OCI-LY3 (cell line): ENCODE measurements at regions not wholly inside any gene's neighbourhood (a gene's known extent, or its start where the extent isn't known, plus 50 kb on each side); places are given as distances from the start of the nearest gene placed in this dataset.

Experiments
- H2AFZ ChIP-seq: fragments of 200-600, 300-600 bp; shearing (Covaris generic); 2 replicates; pipeline ENCODE4 v1.6.0; 2014; ENCODE audit warnings: antibody characterized with exemption, low read depth, low read length
- H3K27ac ChIP-seq: fragments of 200-600, 300-600 bp; sonication (generic); 2 replicates; pipeline ENCODE4 v1.5.1; 2014; ENCODE audit warnings: mild to moderate bottlenecking, low read length, moderate library complexity, mixed read lengths
- H3K27me3 ChIP-seq: fragments of 200-600, 300-600 bp; sonication (generic); 2 replicates; pipeline ENCODE4 v1.6.1; 2014; ENCODE audit warnings: low read depth, low read length, mixed read lengths
- H3K36me3 ChIP-seq: fragments of 200-600, 300-600 bp; sonication (generic); replicated peaks from 2 replicates; pipeline ENCODE3; 2014; ENCODE audit warnings: low read depth, low read length, mixed read lengths
- H3K4me1 ChIP-seq: fragments of 300-600, 200-600 bp; sonication (generic); 2 replicates; pipeline ENCODE4 v1.6.1; 2014; ENCODE audit warnings: low read length, mixed read lengths
- H3K4me2 ChIP-seq: fragments of 200-600, 300-600 bp; sonication (generic); 2 replicates; pipeline ENCODE4 v1.6.1; 2014; ENCODE audit warnings: low read length, mixed read lengths
- H3K4me3 ChIP-seq: fragments of 300-600, 200-600 bp; sonication (generic); 2 replicates; pipeline ENCODE4 v1.5.1; 2014; ENCODE audit warnings: antibody characterized with exemption, mild to moderate bottlenecking, low read length, moderate library complexity
- H3K79me2 ChIP-seq: fragments of 300-600, 200-600 bp; shearing (Covaris generic); 2 replicates; pipeline ENCODE4 v1.6.1; 2014; ENCODE audit warnings: mild to moderate bottlenecking, low read length, mixed read lengths
- H3K9ac ChIP-seq: fragments of 300-600, 200-600 bp; shearing (Covaris generic); 2 replicates; pipeline ENCODE4 v1.6.0; 2014; ENCODE audit warnings: mild to moderate bottlenecking, low read length, moderate library complexity
- H3K9me3 ChIP-seq: fragments of 200-600, 300-600 bp; shearing (Covaris generic); 2 replicates; pipeline ENCODE4 v1.6.1; 2014; ENCODE audit warnings: low read length, mixed read lengths; ENCODE audit not compliant: insufficient read depth
- H4K20me1 ChIP-seq: fragments of 200-600, 300-600 bp; sonication (generic); 2 replicates; pipeline ENCODE4 v1.6.1; 2016; ENCODE audit warnings: low read length, mixed read lengths; ENCODE audit not compliant: insufficient read depth
- CTCF ChIP-seq: fragments of 200-600, 300-600 bp; sonication (generic); IDR thresholded peaks from 2 replicates; pipeline ENCODE4 v1.5.1; 2014; ENCODE audit warnings: antibody characterized with exemption, low read length, low read depth
- EZH2phosphoT487 ChIP-seq: fragments of 200-600 bp; shearing (Covaris generic); IDR thresholded peaks from 2 replicates; pipeline ENCODE4 v1.6.1; 2018; ENCODE audit warnings: antibody characterized with exemption, mixed run types, low read depth

- Histone ChIP-seq H4K20me1 (no peaks in the 10 kb centered on the region), H3K9me3 (no peaks in the 10 kb centered on the region), H3K79me2 (no peaks in the 10 kb centered on the region), H2AFZ (no peak overlapping the region), H3K36me3 (no peaks in the 10 kb centered on the region), H3K4me2 (no peak overlapping the region), H3K27me3 (no peaks in the 10 kb centered on the region; the same call in 1 of the 2 replicates), H3K4me3 (no peak overlapping the region), H3K9ac (no peak overlapping the region), H3K27ac (no peak overlapping the region), H3K4me1 (no peaks in the 10 kb centered on the region)
- TF ChIP-seq EZH2phosphoT487 (no peak), CTCF (no peak)
These were observed 136.5 kb upstream of the CDH20 start for GRCh38 chr18:61196750-61197149.

- Histone ChIP-seq H2AFZ (no peak overlapping the region), H3K9me3 (no peaks in the 10 kb centered on the region), H3K4me2 (no peak overlapping the region), H3K27ac (no peak overlapping the region), H3K79me2 (no peaks in the 10 kb centered on the region), H3K9ac (no peak overlapping the region), H3K27me3 (no peaks in the 10 kb centered on the region; the same call in 1 of the 2 replicates), H3K36me3 (no peaks in the 10 kb centered on the region), H3K4me1 (no peaks in the 10 kb centered on the region), H4K20me1 (no peaks in the 10 kb centered on the region), H3K4me3 (no peak overlapping the region)
- TF ChIP-seq EZH2phosphoT487 (no peak), CTCF (no peak)
These were observed 134.7 kb upstream of the CDH20 start for GRCh38 chr18:61198486-61198885.

- Histone ChIP-seq H3K4me1 (no peaks in the 10 kb centered on the region), H4K20me1 (no peaks in the 10 kb centered on the region), H3K4me3 (no peak overlapping the region), H3K79me2 (no peaks in the 10 kb centered on the region), H3K27ac (no peak overlapping the region), H3K27me3 (no peaks in the 10 kb centered on the region; the same call in 1 of the 2 replicates), H3K4me2 (no peak overlapping the region), H3K36me3 (no peaks in the 10 kb centered on the region), H3K9ac (no peak overlapping the region), H3K9me3 (no peaks in the 10 kb centered on the region), H2AFZ (no peak overlapping the region)
- no peak for TF ChIP-seq CTCF
- no peak for TF ChIP-seq EZH2phosphoT487
These were observed 133.9 kb upstream of the CDH20 start for GRCh38 chr18:61199171-61199848.

GRCh38 chr18:61201511-61201910 is 131.7 kb upstream of the CDH20 start:
- no peak overlapping the region for H3K9ac ChIP-seq
- H3K27me3 ChIP-seq = no peaks in the 10 kb centered on the region; the same call in 1 of the 2 replicates
- H3K4me1 ChIP-seq = no peaks in the 10 kb centered on the region
- no peaks in the 10 kb centered on the region for H3K36me3 ChIP-seq
- no peak overlapping the region for H3K4me3 ChIP-seq
- no peak overlapping the region for H2AFZ ChIP-seq
- no peaks in the 10 kb centered on the region for H3K9me3 ChIP-seq
- no peaks in the 10 kb centered on the region for H3K79me2 ChIP-seq
- H3K4me2 ChIP-seq = no peak overlapping the region
- no peaks in the 10 kb centered on the region for H4K20me1 ChIP-seq
- H3K27ac ChIP-seq = no peak overlapping the region
- TF ChIP-seq CTCF = no peak
- no peak for TF ChIP-seq EZH2phosphoT487
